ENCODE measurements at regions not wholly inside any gene's neighbourhood (a gene's known extent, or its start where the extent isn't known, plus 50 kb on each side); places are given as distances from the start of the nearest gene placed in this dataset.

DNA sequence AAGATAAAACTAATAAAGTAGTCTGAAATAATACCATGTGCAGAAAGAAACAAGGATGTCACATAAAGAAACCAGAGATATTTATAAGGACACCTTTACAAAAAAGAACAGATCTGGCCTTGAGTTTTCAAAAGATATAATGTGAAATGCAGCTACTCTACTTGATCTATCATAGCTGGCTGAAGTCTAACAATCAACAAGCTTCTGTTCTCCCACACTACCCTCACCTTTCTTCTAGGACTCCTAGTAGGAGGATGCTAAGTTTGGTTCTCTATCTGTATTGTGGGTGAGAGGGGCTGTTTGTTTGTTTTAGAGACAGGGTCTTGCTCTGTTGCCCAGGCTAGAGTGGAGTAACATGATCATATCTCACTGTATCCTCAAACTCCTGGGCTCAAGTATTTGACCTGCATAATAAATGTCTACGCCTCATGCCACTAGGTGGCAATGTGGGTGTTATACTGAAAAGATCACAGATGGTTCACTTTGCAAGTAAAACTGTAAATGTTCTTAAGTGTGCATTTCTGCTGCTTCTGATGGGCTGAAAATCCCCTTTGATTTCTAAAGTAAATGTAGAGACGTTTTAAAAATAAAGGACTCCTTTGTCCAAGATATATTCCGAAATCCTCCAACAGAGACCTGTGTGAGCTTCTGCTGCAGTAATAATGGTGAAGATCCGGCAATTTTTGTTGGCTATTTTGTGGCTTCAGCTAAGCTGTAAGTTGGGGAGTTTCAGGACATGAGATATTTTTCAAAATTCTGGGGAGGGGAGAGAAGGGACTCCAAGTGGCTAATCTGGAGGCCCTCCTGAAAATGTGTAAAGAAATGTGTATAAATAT is 269.3 kb downstream of the DAD1 start (continued):
- TF ChIP-seq ARID3A (IDR thresholded peaks at IDR 0.05; ENCODE audit: low read depth, low read length) = peak; percentile 69
- no peak for TF ChIP-seq NR1H2 (CRISPR knock-in tag; IDR thresholded peaks at IDR 0.05; ENCODE audit: borderline replicate concordance, low read depth)
- TF ChIP-seq DZIP1 (CRISPR knock-in tag; IDR thresholded peaks at IDR 0.05) = no peak
- peak; percentile 65; the same call in 1 of the 2 replicates for TF ChIP-seq ZZZ3 (CRISPR knock-in tag; IDR thresholded peaks at IDR 0.05; ENCODE audit: borderline replicate concordance)
- no peak for TF ChIP-seq SMAD3 (CRISPR knock-in tag; IDR thresholded peaks at IDR 0.05)
- TF ChIP-seq NR2F2 (IDR thresholded peaks at IDR 0.05; ENCODE audit: borderline replicate concordance, low read depth) = no peak
- TF ChIP-seq MBD4 (IDR thresholded peaks at IDR 0.05; ENCODE audit: borderline replicate concordance, low read length) = no peak
- TF ChIP-seq RNF2 (conservative IDR thresholded peaks at IDR 0.05; ENCODE audit: low read depth) = no peak
- TF ChIP-seq ZNF740 (CRISPR knock-in tag; IDR thresholded peaks at IDR 0.05) = no peak
- TF ChIP-seq ZNF232 (CRISPR knock-in tag; IDR thresholded peaks at IDR 0.05; ENCODE audit: borderline replicate concordance) = no peak
- TF ChIP-seq, protein P1, sequence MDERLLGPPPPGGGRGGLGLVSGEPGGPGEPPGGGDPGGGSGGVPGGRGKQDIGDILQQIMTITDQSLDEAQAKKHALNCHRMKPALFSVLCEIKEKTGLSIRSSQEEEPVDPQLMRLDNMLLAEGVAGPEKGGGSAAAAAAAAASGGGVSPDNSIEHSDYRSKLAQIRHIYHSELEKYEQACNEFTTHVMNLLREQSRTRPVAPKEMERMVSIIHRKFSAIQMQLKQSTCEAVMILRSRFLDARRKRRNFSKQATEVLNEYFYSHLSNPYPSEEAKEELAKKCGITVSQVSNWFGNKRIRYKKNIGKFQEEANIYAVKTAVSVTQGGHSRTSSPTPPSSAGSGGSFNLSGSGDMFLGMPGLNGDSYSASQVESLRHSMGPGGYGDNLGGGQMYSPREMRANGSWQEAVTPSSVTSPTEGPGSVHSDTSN (CRISPR knock-in tag; IDR thresholded peaks at IDR 0.05) = no peak
- 0 out of 2 replicates have a peak, but pooled peaks have one; percentile 29 for TF ChIP-seq KLF12 (CRISPR knock-in tag; IDR thresholded peaks at IDR 0.05; ENCODE audit: borderline replicate concordance)
- TF ChIP-seq, protein P2, sequence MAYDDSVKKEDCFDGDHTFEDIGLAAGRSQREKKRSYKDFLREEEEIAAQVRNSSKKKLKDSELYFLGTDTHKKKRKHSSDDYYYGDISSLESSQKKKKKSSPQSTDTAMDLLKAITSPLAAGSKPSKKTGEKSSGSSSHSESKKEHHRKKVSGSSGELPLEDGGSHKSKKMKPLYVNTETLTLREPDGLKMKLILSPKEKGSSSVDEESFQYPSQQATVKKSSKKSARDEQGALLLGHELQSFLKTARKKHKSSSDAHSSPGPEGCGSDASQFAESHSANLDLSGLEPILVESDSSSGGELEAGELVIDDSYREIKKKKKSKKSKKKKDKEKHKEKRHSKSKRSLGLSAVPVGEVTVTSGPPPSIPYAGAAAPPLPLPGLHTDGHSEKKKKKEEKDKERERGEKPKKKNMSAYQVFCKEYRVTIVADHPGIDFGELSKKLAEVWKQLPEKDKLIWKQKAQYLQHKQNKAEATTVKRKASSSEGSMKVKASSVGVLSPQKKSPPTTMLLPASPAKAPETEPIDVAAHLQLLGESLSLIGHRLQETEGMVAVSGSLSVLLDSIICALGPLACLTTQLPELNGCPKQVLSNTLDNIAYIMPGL (CRISPR knock-in tag; IDR thresholded peaks at IDR 0.05; ENCODE audit: borderline replicate concordance in 1 of 2, low read depth in 1 of 2) = 0 out of 4 replicates have a peak, but pooled peaks of 1 of the 2 experiments have one; percentile 27
- TF ChIP-seq CEBPG (CRISPR knock-in tag; IDR thresholded peaks at IDR 0.05) = no peak
- no peak for TF ChIP-seq BATF2 (CRISPR knock-in tag; IDR thresholded peaks at IDR 0.05)
- no peak for TF ChIP-seq ZNF292 (CRISPR knock-in tag; IDR thresholded peaks at IDR 0.05; ENCODE audit: borderline replicate concordance, low read depth)
- TF ChIP-seq CENPT (CRISPR knock-in tag; IDR thresholded peaks at IDR 0.05; ENCODE audit: low read depth) = no peak
- TF ChIP-seq ZNF619 (CRISPR knock-in tag; IDR thresholded peaks at IDR 0.05) = no peak
- TF ChIP-seq RFX5 (IDR thresholded peaks at IDR 0.05; ENCODE audit: low read depth, low read length) = no peak
- TF ChIP-seq SNAPC5 (CRISPR knock-in tag; IDR thresholded peaks at IDR 0.05; ENCODE audit: borderline replicate concordance) = no peak

Measured in HepG2 (cell line).